Stimulated activated CD8-positive, alpha-beta memory T cell treated with anti-CD3 and anti-CD28 coated beads, Interleukin-12 subunit alpha, Interleukin-12 subunit beta, amount 100 ng/mL, for 4 hours (primary cell): ENCODE measurements at regions not wholly inside any gene's neighbourhood (a gene's known extent, or its start where the extent isn't known, plus 50 kb on each side); places are given as distances from the start of the nearest gene placed in this dataset.

Experiments
- DNase-seq: peaks from one replicate; pipeline ENCODE4 v3.0.0-alpha.2; 2020; ENCODE audit warnings: low read depth

GRCh38 chr17:45680360-45680759, 103.8 kb upstream of the CRHR1 start:
- no peak for DNase-seq

DNA sequence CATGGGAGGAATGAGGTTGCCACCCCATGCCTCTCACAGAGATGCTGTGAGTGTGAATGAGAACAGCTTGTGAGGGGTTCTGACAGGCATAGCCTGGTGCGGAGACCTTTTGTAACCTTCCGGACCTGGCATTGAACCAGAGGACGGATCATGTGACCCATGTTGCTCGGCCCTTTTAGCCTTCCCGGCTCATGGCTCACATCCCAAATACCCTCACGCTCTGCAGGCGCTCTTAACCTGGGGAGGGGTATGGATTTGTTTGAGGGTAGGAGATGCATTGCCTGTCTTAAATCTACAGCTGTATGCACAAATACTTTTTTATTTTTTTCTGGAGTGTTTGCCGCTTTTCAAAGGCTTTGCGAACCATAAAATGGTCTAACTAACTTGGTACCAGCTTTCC, 102.4 kb upstream of the CRHR1 start:
- DNase-seq, result no peak

GRCh38 chr17:45686250-45686649, 97.9 kb upstream of the CRHR1 start:
- DNase-seq, result no peak

DNA sequence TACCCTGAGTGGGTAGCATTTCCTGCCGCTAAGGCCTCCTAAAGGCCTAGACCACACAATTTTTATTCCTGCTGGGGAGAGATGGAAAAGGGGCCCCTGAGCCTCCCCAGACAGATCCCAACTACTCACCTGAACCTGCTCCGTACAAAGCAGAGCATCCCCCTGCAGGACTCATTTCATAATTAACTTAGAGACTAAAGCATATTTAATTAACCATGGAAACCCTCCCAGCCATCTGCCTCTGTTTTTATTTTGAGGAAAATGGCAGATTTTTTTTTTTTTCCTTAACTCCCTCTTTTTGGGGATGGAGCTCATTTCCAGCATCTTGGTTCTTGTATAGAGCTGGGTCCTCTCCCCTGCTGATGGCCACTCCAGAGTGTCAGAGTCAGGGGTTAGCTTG, 96.5 kb upstream of the CRHR1 start:
- no peak for DNase-seq

DNA sequence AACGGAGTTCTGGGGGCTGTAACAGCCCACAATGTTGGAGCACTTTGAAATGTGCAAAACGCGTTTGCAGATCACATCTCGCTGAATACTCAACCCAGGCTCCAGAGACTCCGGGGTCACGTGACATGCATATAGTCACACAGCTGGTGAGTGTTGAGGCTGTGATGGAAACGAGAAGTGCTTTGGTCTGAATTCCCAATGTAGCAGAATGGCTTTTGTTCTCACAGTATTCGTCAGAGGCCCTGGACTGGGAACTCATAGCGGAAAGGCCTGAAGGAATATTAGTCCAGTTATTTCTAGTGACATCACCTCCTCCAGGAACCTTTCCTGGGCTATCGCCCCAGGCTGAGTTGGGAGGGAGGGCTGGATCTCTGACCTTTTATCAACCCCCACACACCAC, 95.8 kb upstream of the CRHR1 start:
- no peak for DNase-seq

- no peak for DNase-seq
Observed at GRCh38 chr17:45688820-45689219, 95.3 kb upstream of the CRHR1 start.

DNA sequence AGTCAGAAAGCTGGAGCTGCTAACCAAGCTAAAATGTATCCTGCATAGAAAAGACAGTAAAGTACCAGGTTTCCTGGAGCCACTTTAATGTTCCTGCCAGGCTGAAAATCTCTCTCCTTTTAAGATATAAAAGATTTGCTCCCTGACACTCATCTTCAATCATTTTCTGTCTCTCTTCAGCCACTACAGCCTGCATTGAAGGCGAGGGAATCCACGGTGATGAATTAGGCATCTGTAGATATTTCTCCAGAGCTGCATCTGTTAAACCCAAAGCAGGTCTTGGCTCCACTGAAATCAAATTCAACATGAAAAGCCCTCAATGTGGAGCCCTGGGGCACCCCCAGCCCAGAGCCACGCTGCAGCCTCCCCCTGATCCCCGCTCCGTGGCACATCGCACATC, 94.7 kb upstream of the CRHR1 start:
- no peak for DNase-seq

- DNase-seq, result no peak
Observed at GRCh38 chr17:45690625-45691275, 93.4 kb upstream of the CRHR1 start.

- DNase-seq, result no peak
Observed at GRCh38 chr17:45692661-45693060, 91.5 kb upstream of the CRHR1 start.

GRCh38 chr17:45693792-45694191, 90.3 kb upstream of the CRHR1 start:
- DNase-seq, result no peak

DNA sequence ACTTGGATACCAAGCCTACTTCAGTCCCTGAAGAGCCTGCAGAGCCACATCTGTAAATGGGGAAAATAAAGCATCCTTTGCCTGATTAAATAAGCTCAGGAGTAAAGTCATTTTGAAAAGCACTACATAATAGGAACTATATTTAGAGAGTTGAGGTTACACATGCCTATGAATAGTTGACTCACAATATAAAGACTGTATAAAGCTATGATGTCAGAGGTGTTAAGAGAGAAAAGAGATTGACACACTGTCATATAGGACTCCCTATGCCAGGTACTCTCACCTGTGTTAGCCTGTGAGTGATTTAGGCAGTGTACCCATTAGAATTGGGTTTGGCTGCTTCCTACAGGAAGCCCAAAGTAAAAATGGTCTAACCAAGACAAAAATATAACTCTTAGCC, 87.7 kb upstream of the CRHR1 start:
- DNase-seq, result no peak

- no peak for DNase-seq
Observed at GRCh38 chr17:45697076-45697475, 87.0 kb upstream of the CRHR1 start.

- no peak for DNase-seq
Observed at GRCh38 chr17:45700171-45701090, 83.7 kb upstream of the CRHR1 start.

GRCh38 chr17:45702666-45703266, 81.4 kb upstream of the CRHR1 start:
- no peak for DNase-seq

- DNase-seq, result no peak
Observed at GRCh38 chr17:45703348-45703747, 80.8 kb upstream of the CRHR1 start.

DNA sequence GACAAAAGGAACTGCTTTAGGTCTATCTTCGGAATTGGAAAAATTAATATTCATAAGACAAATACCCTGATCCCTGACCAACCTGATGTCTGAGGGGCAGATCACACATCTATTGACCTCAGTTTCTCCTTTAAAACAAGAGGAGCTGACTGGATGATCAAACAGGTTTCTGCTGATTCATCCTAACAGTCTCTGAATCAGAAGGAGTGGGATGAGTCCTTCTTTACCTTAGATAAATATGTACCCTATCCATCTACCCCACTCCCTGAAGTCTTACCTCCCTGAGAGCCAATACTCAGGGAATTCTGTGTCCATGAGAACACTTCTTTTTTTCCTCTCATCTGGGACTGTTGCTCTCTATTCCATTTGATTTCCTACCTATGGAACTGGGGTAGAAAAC, 80.3 kb upstream of the CRHR1 start:
- DNase-seq, result no peak

DNA sequence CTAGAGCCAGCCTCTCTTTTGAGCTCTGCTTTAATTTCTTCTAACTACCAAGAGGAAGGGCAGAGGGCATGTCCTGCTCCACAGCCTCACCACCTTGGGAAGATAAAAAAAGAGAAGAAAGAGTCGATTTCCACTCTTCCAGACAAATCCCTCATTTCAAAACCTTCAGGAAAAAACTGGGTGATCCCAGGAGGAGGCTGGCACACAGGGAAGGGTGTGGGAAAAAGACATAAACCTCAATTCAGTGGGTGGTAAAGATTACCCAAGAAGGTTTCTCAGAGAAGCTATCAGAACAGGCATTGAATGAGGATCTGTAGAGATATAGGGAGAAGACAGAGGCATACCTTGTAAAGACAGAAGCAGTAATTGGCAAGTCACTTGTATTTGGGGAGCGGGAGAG, 79.9 kb upstream of the CRHR1 start:
- DNase-seq, result no peak

DNA sequence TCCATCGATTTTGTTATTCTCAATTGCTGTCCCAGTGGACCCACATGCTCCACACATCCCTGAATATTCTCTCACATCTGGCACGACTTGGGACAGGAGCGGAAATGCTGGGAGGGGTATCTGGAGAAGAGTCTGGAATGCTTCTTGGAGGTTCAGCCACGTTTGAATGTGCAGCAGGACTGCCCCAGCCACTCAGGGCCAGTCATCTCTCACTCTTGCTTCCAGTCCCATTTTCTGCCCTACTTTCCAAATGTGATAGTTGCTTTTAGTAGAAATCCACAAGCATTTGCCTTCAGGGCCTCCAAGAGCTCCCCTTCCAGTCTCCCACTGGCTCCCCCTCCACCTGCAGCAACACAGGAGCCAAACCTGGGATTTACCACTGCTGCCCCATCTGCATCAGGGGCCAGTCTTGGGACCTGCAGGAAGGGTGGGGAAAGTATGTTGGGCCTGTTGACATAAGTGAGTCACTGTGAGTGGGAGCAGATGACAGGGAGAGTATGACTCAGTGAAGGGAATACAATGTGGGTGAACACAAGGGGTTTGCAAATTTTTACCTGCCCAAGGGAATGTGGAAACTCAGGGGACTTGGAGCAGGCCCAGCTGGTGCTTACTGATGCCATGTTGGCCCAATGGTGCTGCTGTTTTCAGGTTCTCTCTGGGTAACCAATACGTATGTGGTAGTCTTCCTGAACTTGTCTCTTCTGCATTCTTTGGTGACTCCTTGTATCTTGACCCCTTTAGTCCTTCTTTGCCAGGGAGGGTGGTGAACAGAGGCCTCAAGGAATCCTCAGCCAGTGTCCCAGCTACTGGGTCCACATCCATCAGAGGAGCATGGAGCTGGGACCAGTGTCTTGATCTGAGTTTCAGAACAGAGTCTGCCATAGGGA, 78.8 kb upstream of the CRHR1 start:
- DNase-seq, result no peak

DNA sequence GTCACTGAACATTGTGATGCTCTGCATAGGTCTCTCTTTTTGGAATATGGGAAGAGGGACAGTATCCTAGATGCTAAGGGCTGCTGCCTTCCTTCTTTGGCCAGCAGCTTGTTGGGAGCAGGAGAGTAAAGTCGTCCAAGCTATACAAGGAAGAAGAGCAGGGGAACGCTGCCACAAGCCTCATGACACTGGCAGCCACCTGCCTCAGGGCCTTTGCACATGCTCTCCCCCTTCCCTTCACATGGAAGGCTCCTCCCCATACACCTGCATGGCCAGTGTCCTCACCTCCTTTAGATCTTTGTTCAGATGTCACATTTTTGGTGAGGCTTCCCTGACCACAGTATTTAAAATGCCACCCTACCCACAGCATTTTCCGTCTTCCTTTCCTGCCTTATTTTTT, 78.1 kb upstream of the CRHR1 start:
- DNase-seq, result no peak

DNA sequence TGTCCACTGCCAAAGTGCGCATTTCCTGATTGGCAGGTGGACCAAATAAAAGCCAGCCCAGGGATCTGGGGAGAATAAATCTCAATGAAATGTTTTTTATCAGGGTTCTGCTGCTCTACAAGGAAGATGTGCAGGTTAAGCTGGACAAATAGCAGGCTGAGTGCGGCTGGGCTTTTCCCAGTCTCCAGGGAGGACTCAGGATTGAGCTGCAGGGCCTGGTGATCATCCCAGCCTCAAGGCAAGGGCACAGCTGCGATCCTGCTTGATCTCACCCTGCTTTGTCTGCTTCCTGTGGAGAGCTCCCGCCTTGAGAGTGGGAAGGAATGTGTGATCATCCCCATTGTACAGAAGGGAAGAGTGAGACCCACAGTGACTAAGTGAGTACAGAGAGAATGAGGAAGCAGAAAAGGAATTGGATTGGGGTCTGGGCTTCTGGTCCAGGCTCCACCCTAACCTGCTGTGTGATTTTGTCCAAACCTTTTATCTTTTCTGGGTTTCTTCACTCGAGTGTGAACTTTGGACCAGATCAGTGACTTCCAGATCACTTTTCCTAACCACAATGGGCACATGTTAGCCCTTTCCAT, 75.3 kb upstream of the CRHR1 start:
- no peak for DNase-seq

DNA sequence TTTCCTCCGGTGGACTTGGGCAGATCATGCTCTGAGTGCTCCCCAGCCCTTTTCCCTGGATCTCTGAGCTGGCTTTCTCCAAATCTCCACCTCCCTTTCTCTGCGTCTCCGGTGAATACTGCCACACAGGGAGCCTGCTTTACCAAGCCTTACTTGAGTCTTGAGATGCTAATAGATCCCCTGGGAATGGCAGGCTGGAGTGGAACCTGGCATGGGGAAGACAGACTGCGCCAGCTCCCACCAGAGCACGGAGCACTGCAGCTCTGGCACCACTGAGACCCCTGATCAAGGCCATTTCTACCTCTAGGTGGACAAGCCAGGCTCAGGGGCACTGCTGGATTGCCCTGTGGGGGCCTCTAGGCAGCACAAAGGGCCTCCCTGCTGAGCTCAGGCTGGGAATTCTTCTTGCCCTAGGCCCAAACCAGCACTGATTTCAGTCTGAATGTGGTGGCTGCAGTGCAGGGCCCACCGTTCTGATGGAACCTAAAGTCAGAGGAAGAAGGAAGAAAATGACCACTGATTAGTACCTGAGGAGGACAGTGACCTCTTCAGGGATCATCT, 74.3 kb upstream of the CRHR1 start:
- no peak for DNase-seq

- DNase-seq, result no peak
Observed at GRCh38 chr17:45715787-45716186, 68.3 kb upstream of the CRHR1 start.
